Heart left ventricle (tissue), 16 donors: ENCODE measurements at regions not wholly inside any gene's neighbourhood (a gene's known extent, or its start where the extent isn't known, plus 50 kb on each side); places are given as distances from the start of the nearest gene placed in this dataset.

ENCODE experiments used
- ATAC-seq, 4 donors: fragments of 200-7000 bp; cut with Tn5 transposase; one replicate each; pipeline ENCODE4 v1.9.1; 2020 to 2022; ENCODE audit warnings: moderate library complexity in 4 of 4, mild to moderate bottlenecking in 3 of 4, moderate number of reproducible peaks in 1 of 4
- DNase-seq, 5 donors: peaks; one replicate each; pipeline ENCODE4 v3.0.0-alpha.2; 2020
- H3K27ac ChIP-seq, 12 donors: fragments of 200-600 bp; sonication (generic) in 4 of 12; one replicate each; pipeline versions ENCODE4 v1.5.0 to v1.8.0; 2016 to 2022; ENCODE audit warnings: mild to moderate bottlenecking in 2 of 12
- H3K27me3 ChIP-seq, 9 donors: fragments of 200-600 bp; sonication (generic) in 2 of 9; one replicate each; pipeline versions ENCODE4 v1.5.1 to v1.8.0; 2016 to 2022; ENCODE audit warnings: mild to moderate bottlenecking in 3 of 9
- H3K36me3 ChIP-seq, 9 donors: fragments of 200-600 bp; sonication (generic) in 2 of 9; one replicate each; pipeline versions ENCODE4 v1.5.0 to v1.8.0; 2018 to 2022; ENCODE audit warnings: mild to moderate bottlenecking in 2 of 9
- H3K4me1 ChIP-seq, 12 donors: fragments of 200-600 bp; sonication (generic) in 4 of 12; one replicate each; pipeline versions ENCODE4 v1.5.0 to v1.8.0; 2016 to 2022; ENCODE audit warnings: mild to moderate bottlenecking in 3 of 12
- H3K4me3 ChIP-seq, 12 donors: fragments of 200-600 bp; sonication (generic) in 4 of 12; one replicate each; pipeline versions ENCODE4 v1.5.0 to v1.8.0; 2017 to 2022; ENCODE audit warnings: mild to moderate bottlenecking in 9 of 12, moderate library complexity in 4 of 12
- H3K9me3 ChIP-seq, 12 donors: fragments of 200-600 bp; sonication (generic) in 4 of 12; one replicate each; pipeline versions ENCODE4 v1.5.0 to v1.8.0; 2016 to 2022; ENCODE audit warnings: mild to moderate bottlenecking in 1 of 12
- CTCF ChIP-seq, 12 donors: fragments of 200-600 bp; sonication (generic) in 4 of 12; IDR thresholded peaks; one replicate each; pipeline versions ENCODE4 v1.5.0 to v1.8.0; 2018 to 2022; ENCODE audit warnings: antibody characterized with exemption in 12 of 12, mild to moderate bottlenecking in 5 of 12
- POLR2A ChIP-seq, 2 donors: fragments of 450-650 bp; IDR thresholded peaks; one replicate each; pipeline ENCODE4 v1.6.1; 2017; ENCODE audit warnings: antibody characterized with exemption in 2 of 2, mild to moderate bottlenecking in 2 of 2, moderate library complexity in 2 of 2
- WGBS, 4 donors: extraction: QIAGEN DNeasy Blood & Tissue Kit in 2 of 4; methylation state at CpG; one replicate each; pipeline versions ENCODE4 v1.1.5 to v1.1.7; 2013 to 2018; 5-methylcytosine and 5-hydroxymethylcytosine counted together
- intact Hi-C, 10 donors: fragments of 100-400 bp; cut with DNase I; formaldehyde crosslinking; loops; one replicate each; pipeline versions ENCODE4 v1.11.1 to v1.14.2; 2022
- donor health status: ischemic (EF 13 %, LVEDD 7.1; RV severe dilation, severe dysfunction).
- donor health status: healthy with polysubstance abuse.
- donor health status: DM: no; HTN: yes; CAD: no.
- donor health status: DM: no; HTN: no; CAD: no.
- donor health status: ischemic (EF 25% LVEDD 6.9; RV normal size, moderate dysfunction).
- donor health status: ischemic (EF 25% LVEDD 5.7; RV mildly dilated, moderate dysfunction).
- donor health status: healthy.
- donor health status: DM: yes; HTN: yes; CAD: no.
- donor health status: ischemic (EF 35%, LVEDD 5.7; RV mildly dilated, moderate dysfunction).
- donor health status: nonischemic (EF 11% LVEDD 7.7; RV severe dilation, severe dysfunction).
- donor health status: DM: yes; HTN: yes; CAD: no.
- donor health status: PGD.
- donor health status: ischemic (EF 29% LVEDD 5.4; RV normal size, mild dysfunction).
- donor health status: nonischemic (EF 23%, LVEDD 6.1; RV moderate dilation, normal function).

- no peak for DNase-seq
- Histone ChIP-seq H3K27me3 (peaks cover 0 to 11% (median 0%) of the 10 kb centered on the region in 9 donors), H3K36me3 (no peaks in the 10 kb centered on the region), H3K27ac (no peak overlapping the region), H3K9me3 (peaks cover 0 to 13% (median 7%) of the 10 kb centered on the region in 12 donors), H3K4me1 (no peaks in the 10 kb centered on the region), H3K4me3 (no peak overlapping the region)
- no peak for ATAC-seq
- intact Hi-C loops, result no loop called here
- no peak for TF ChIP-seq CTCF (IDR thresholded peaks at IDR 0.05)
- no peak for TF ChIP-seq POLR2A (IDR thresholded peaks at IDR 0.05)
- 53 to 64% (median 54%) methylated on average over 4 of the region's 4 CpGs for WGBS, 4 donors
Observed at GRCh38 chr3:54065586-54065985, 56.8 kb upstream of the CACNA2D3 start.

GRCh38 chr3:54065140-54065539 lies 57.2 kb upstream of the CACNA2D3 start:
- 79 to 87% (median 82%) methylated on average over 4 of the region's 4 CpGs for WGBS, 4 donors

GRCh38 chr3:54064486-54064885 lies 57.9 kb upstream of the CACNA2D3 start:
- ATAC-seq (no peak), DNase-seq (no peak)
- no peaks in the 10 kb centered on the region for H3K4me1 ChIP-seq
- peaks cover 0 to 2% (median 0%) of the 10 kb centered on the region in 12 donors for H3K9me3 ChIP-seq
- no peaks in the 10 kb centered on the region for H3K36me3 ChIP-seq
- no peak overlapping the region for H3K4me3 ChIP-seq
- intact Hi-C loops, result no loop called here
- WGBS, 4 donors, result 60 to 68% (median 65%) methylated on average over 8 of the region's 8 CpGs
- peaks cover 0 to 11% (median 0%) of the 10 kb centered on the region in 9 donors for H3K27me3 ChIP-seq
- no peak for TF ChIP-seq POLR2A (IDR thresholded peaks at IDR 0.05)
- no peak for TF ChIP-seq CTCF (IDR thresholded peaks at IDR 0.05)
- H3K27ac ChIP-seq, result no peak overlapping the region

More at GRCh38 chr3:54065140-54065539, 57.2 kb upstream of the CACNA2D3 start:
- Histone ChIP-seq H3K4me1 (no peaks in the 10 kb centered on the region), H3K4me3 (no peak overlapping the region), H3K36me3 (no peaks in the 10 kb centered on the region), H3K27me3 (peaks cover 0 to 11% (median 0%) of the 10 kb centered on the region in 9 donors), H3K9me3 (peaks cover 0 to 8% (median 3%) of the 10 kb centered on the region in 12 donors), H3K27ac (no peak overlapping the region)
- TF ChIP-seq POLR2A (IDR thresholded peaks at IDR 0.05), result no peak
- intact Hi-C loops, result no loop called here
- ATAC-seq (no peak), DNase-seq (no peak)

GRCh38 chr3:54062546-54062945 lies 59.8 kb upstream of the CACNA2D3 start:
- no peaks in the 10 kb centered on the region for H3K4me1 ChIP-seq
- H3K9me3 ChIP-seq, result no peaks in the 10 kb centered on the region
- no peaks in the 10 kb centered on the region for H3K36me3 ChIP-seq
- DNase-seq (no peak), ATAC-seq (no peak)
- 78 to 87% (median 83%) methylated on average over 3 of the region's 3 CpGs for WGBS, 4 donors
- TF ChIP-seq POLR2A (IDR thresholded peaks at IDR 0.05) (no peak), CTCF (IDR thresholded peaks at IDR 0.05) (no peak)
- no peak overlapping the region for H3K27ac ChIP-seq
- no peak overlapping the region for H3K4me3 ChIP-seq
- peaks cover 0 to 11% (median 0%) of the 10 kb centered on the region in 9 donors for H3K27me3 ChIP-seq
- intact Hi-C loops, result no loop called here

GRCh38 chr3:54056521-54056920 lies 65.8 kb upstream of the CACNA2D3 start:
- intact Hi-C loops, result no loop called here
- H3K27ac ChIP-seq, result no peak overlapping the region
- 80 to 90% (median 81%) methylated on average over 2 of the region's 2 CpGs for WGBS, 4 donors
- H3K27me3 ChIP-seq, result no peaks in the 10 kb centered on the region
- no peaks in the 10 kb centered on the region for H3K4me1 ChIP-seq
- ATAC-seq (no peak), DNase-seq (no peak)
- H3K9me3 ChIP-seq, result no peaks in the 10 kb centered on the region
- no peak overlapping the region for H3K4me3 ChIP-seq
- no peaks in the 10 kb centered on the region for H3K36me3 ChIP-seq
- TF ChIP-seq POLR2A (IDR thresholded peaks at IDR 0.05) (no peak), CTCF (IDR thresholded peaks at IDR 0.05) (no peak)
